Ovary (tissue), 3 donors: ENCODE measurements at regions not wholly inside any gene's neighbourhood (a gene's known extent, or its start where the extent isn't known, plus 50 kb on each side); places are given as distances from the start of the nearest gene placed in this dataset.
"Not testable (repeated sequence)": the region's sequence is repeated elsewhere in the genome, so short reads cannot be mapped to it uniquely, and the experiment has no call there.

Experiments
- POLR2A ChIP-seq: fragments of 450-650 bp; IDR thresholded peaks from one replicate; pipeline ENCODE4 v1.6.1; 2017; ENCODE audit warnings: antibody characterized with exemption, mild to moderate bottlenecking, moderate library complexity
- TF ChIP-seq, protein P1 (sequence below), 3 donors: fragments of 450-650 bp in 2 of 3; fragments of 200-600 bp in 1 of 3; IDR thresholded peaks; one replicate each; pipeline versions ENCODE4 v1.5.1 to v1.8.0; 2016 to 2022; ENCODE audit warnings: antibody characterized with exemption in 3 of 3, mild to moderate bottlenecking in 1 of 3
- donor health status: DM: no; HTN: no; CAD: no.

DNA sequence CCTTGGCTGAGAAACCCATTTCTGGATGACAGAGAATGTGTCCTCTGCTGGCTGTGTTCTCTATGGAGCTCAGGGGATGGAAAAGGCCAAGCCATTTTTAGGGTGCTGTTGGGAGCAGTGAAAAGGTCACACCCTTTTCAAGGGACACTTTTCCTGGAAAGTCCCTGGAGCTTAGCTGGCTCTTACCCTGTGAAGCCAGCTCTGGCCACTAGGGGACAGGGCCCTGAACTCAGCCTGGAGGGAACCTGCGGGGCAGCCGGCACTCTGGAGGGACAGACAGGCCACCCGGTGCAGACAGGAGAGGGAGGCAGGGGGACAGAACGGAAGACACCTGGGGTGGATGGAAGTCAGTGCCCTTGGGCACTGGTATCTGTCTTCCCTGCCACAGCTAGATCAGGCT is 95.3 kb upstream of the ZSCAN2 start:
- TF ChIP-seq, protein P1, sequence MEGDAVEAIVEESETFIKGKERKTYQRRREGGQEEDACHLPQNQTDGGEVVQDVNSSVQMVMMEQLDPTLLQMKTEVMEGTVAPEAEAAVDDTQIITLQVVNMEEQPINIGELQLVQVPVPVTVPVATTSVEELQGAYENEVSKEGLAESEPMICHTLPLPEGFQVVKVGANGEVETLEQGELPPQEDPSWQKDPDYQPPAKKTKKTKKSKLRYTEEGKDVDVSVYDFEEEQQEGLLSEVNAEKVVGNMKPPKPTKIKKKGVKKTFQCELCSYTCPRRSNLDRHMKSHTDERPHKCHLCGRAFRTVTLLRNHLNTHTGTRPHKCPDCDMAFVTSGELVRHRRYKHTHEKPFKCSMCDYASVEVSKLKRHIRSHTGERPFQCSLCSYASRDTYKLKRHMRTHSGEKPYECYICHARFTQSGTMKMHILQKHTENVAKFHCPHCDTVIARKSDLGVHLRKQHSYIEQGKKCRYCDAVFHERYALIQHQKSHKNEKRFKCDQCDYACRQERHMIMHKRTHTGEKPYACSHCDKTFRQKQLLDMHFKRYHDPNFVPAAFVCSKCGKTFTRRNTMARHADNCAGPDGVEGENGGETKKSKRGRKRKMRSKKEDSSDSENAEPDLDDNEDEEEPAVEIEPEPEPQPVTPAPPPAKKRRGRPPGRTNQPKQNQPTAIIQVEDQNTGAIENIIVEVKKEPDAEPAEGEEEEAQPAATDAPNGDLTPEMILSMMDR (IDR thresholded peaks at IDR 0.05) = not testable (repeated sequence)
- TF ChIP-seq POLR2A = not testable (repeated sequence)
